Spleen (tissue), 11 donors: ENCODE measurements at regions not wholly inside any gene's neighbourhood (a gene's known extent, or its start where the extent isn't known, plus 50 kb on each side); places are given as distances from the start of the nearest gene placed in this dataset.

Experiments
- DNase-seq: peaks from one replicate; pipeline ENCODE4 v3.0.0-alpha.2; 2020
- H3K27ac ChIP-seq, 8 donors: fragments of 200-600 bp; sonication (generic) in 7 of 8; 1 replicate in 4 of 8; 2 replicates in 4 of 8; pipeline versions ENCODE4 v1.5.0 to v1.8.0; 2016 to 2021; ENCODE audit warnings: inconsistent platforms in 4 of 8, mild to moderate bottlenecking in 4 of 8, moderate library complexity in 1 of 8
- H3K27me3 ChIP-seq, 7 donors: fragments of 200-600 bp; sonication (generic) in 6 of 7; replicated peaks in 1 of 7; 1 replicate in 4 of 7; 2 replicates in 3 of 7; pipeline versions ENCODE4 v1.5.0 to v1.8.0; 2016 to 2021; ENCODE audit warnings: inconsistent platforms in 3 of 7, mild to moderate bottlenecking in 1 of 7
- H3K36me3 ChIP-seq, 6 donors: fragments of 200-600 bp; sonication (generic) in 5 of 6; 1 replicate in 4 of 6; 2 replicates in 2 of 6; pipeline versions ENCODE4 v1.5.0 to v1.8.0; 2016 to 2021; ENCODE audit warnings: inconsistent platforms in 2 of 6
- H3K4me1 ChIP-seq, 6 donors: fragments of 200-600 bp; sonication (generic) in 5 of 6; 1 replicate in 3 of 6; 2 replicates in 3 of 6; pipeline versions ENCODE4 v1.5.0 to v1.8.0; 2016 to 2021; ENCODE audit warnings: inconsistent platforms in 3 of 6
- H3K4me3 ChIP-seq, 8 donors: fragments of 200-600 bp; sonication (generic) in 7 of 8; 1 replicate in 4 of 8; 2 replicates in 4 of 8; pipeline versions ENCODE4 v1.5.0 to v1.8.0; 2016 to 2021; ENCODE audit warnings: inconsistent platforms in 4 of 8, mild to moderate bottlenecking in 4 of 8, moderate library complexity in 2 of 8
- H3K9me3 ChIP-seq, 8 donors: fragments of 200-600 bp; sonication (generic) in 7 of 8; 1 replicate in 4 of 8; 2 replicates in 4 of 8; pipeline versions ENCODE4 v1.5.0 to v1.8.0; 2016 to 2021; ENCODE audit warnings: inconsistent platforms in 4 of 8
- POLR2A ChIP-seq, 3 donors: fragments of 450-650 bp; IDR thresholded peaks; one replicate each; pipeline ENCODE4 v1.5.1; 2017; ENCODE audit warnings: antibody characterized with exemption in 3 of 3, mild to moderate bottlenecking in 1 of 3
- POLR2AphosphoS5 ChIP-seq, 3 donors: sonication (generic); formaldehyde crosslinking; IDR thresholded peaks; one replicate each; pipeline ENCODE4 v1.5.1; 2017; ENCODE audit warnings: antibody characterized with exemption in 3 of 3
- WGBS, 5 donors: extraction: QIAGEN DNeasy Blood & Tissue Kit in 3 of 5; methylation state at CpG; one replicate each; pipeline versions ENCODE4 v1.1.5 to v1.1.7; 2013 to 2018; 5-methylcytosine and 5-hydroxymethylcytosine counted together
- intact Hi-C: fragments of 100-400 bp; cut with DNase I; formaldehyde crosslinking; loops from one replicate; pipeline ENCODE4 v1.15.0; 2023; ENCODE audit warnings: low total_unique reads
- TF ChIP-seq, protein P1 (sequence below), 11 experiments: fragments of 200-600 bp in 7 of 11; fragments of 450-650 bp in 4 of 11; sonication (generic) in 4 of 11; IDR thresholded peaks in 8 of 11; conservative IDR thresholded peaks in 3 of 11; 1 replicate in 7 of 11; 2 replicates in 4 of 11; pipeline versions ENCODE4 v1.4.0 to v1.8.0; 2016 to 2021; ENCODE audit warnings: antibody characterized with exemption in 11 of 11, inconsistent platforms in 4 of 11, mild to moderate bottlenecking in 1 of 11
- donor health status: healthy with polysubstance abuse.
- donor health status: DM: no; HTN: no; CAD: no; lungs with moderate emphysema.
- donor health status: DM: no; HTN: no; CAD: no.
- donor health status: Bipolar disorder and iron deficiency.
- donor health status: healthy.
- donor health status: DM: no; HTN: no; CAD: no.
- donor health status: DM: yes; HTN: yes; CAD: no.

DNA sequence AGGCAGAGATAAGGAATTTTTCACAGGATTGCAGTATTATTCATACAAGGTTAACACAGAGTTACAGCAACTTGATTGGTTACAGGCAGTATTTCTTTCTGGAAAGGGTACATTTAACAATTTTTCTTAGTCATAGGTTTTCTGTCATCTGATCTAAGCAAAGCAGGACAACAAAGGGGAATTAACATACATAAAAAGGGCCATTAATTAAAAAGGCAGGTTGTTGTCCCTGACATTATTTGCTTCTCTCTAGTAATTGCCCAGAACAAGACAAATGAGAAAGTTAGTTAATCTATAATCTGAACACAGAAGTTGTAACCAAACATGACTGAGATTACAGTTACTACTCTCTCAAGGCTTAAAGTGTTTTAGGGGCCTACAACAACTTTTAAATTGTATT lies 291.4 kb upstream of the LRRTM4 start:
- peaks cover 0 to 36% (median 21%) of the 10 kb centered on the region in 8 donors for H3K9me3 ChIP-seq

DNA sequence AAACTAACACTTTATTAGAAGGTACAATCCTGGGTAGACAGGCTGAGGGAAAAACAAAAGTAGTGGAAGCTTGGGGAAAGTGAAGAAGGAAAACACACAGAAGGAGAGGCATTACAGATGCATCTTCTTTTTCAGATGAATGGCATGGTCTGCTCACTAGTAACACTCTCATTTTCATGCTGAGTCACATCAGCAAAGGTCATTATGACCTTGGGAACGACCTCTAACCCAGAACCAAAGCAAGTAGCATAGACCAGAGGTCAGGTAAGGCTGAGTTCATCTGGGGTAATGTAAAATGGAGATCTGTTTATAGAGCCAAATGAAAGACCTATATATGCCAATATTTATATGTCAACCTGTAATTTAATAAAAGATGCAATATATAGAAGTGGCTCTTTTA lies 294.4 kb upstream of the LRRTM4 start:
- Histone ChIP-seq H3K36me3 (no peaks in the 10 kb centered on the region), H3K9me3 (peaks cover 0 to 25% (median 14%) of the 10 kb centered on the region in 8 donors), H3K4me1 (no peaks in the 10 kb centered on the region), H3K4me3 (no peak overlapping the region), H3K27me3 (no peaks in the 10 kb centered on the region), H3K27ac (no peak overlapping the region)
- intact Hi-C loops, result no loop called here
- TF ChIP-seq POLR2AphosphoS5 (IDR thresholded peaks at IDR 0.05) (no peak), POLR2A (IDR thresholded peaks at IDR 0.05) (no peak)
- TF ChIP-seq, protein P1, sequence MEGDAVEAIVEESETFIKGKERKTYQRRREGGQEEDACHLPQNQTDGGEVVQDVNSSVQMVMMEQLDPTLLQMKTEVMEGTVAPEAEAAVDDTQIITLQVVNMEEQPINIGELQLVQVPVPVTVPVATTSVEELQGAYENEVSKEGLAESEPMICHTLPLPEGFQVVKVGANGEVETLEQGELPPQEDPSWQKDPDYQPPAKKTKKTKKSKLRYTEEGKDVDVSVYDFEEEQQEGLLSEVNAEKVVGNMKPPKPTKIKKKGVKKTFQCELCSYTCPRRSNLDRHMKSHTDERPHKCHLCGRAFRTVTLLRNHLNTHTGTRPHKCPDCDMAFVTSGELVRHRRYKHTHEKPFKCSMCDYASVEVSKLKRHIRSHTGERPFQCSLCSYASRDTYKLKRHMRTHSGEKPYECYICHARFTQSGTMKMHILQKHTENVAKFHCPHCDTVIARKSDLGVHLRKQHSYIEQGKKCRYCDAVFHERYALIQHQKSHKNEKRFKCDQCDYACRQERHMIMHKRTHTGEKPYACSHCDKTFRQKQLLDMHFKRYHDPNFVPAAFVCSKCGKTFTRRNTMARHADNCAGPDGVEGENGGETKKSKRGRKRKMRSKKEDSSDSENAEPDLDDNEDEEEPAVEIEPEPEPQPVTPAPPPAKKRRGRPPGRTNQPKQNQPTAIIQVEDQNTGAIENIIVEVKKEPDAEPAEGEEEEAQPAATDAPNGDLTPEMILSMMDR (IDR thresholded peaks at IDR 0.05 in 8 of 11, conservative IDR thresholded peaks at IDR 0.05 in 3 of 11), result no peak
- WGBS, 5 donors, result 15 to 40% (median 21%) methylated on average over 1 of the region's 1 CpG
- no peak for DNase-seq

More for the DNA sequence above, 291.4 kb upstream of the LRRTM4 start:
- DNase-seq, result no peak
- Histone ChIP-seq H3K27ac (no peak overlapping the region), H3K4me3 (no peak overlapping the region), H3K27me3 (no peaks in the 10 kb centered on the region), H3K4me1 (no peaks in the 10 kb centered on the region), H3K36me3 (no peaks in the 10 kb centered on the region)
- no peak for TF ChIP-seq POLR2AphosphoS5 (IDR thresholded peaks at IDR 0.05)
- intact Hi-C loops, result no loop called here

DNA sequence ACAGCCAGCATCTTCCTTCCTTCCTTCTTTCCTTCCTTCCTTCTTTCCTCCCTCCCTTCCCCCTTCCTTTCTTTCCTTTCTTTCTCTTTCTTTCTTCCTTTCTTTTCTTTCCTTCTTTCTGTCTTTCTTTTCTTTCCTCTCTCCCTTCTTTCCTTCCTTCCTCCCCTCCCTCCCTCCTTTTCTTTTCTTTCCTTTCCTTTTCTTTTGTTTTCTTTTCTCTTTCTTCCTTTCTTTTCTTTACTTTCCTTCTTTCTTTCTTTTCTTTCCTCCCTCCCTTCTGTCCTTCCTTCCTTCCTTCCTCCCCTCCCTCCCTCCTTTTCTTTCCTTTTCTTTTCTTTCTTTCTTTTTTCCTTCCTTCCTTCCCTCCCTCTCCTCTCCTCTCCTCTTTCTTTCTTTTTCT lies 296.0 kb upstream of the LRRTM4 start:
- no peaks in the 10 kb centered on the region for H3K36me3 ChIP-seq
- H3K4me3 ChIP-seq, result no peak overlapping the region
- no peaks in the 10 kb centered on the region for H3K4me1 ChIP-seq
- H3K27ac ChIP-seq, result no peak overlapping the region
- no peak for DNase-seq
- TF ChIP-seq POLR2A (IDR thresholded peaks at IDR 0.05) (no peak), POLR2AphosphoS5 (IDR thresholded peaks at IDR 0.05) (no peak)
- TF ChIP-seq, protein P1 (IDR thresholded peaks at IDR 0.05 in 8 of 11, conservative IDR thresholded peaks at IDR 0.05 in 3 of 11), result no peak
- H3K27me3 ChIP-seq, result no peaks in the 10 kb centered on the region
- intact Hi-C loops, result no loop called here
- H3K9me3 ChIP-seq, result peaks cover 0 to 20% (median 10%) of the 10 kb centered on the region in 8 donors

DNA sequence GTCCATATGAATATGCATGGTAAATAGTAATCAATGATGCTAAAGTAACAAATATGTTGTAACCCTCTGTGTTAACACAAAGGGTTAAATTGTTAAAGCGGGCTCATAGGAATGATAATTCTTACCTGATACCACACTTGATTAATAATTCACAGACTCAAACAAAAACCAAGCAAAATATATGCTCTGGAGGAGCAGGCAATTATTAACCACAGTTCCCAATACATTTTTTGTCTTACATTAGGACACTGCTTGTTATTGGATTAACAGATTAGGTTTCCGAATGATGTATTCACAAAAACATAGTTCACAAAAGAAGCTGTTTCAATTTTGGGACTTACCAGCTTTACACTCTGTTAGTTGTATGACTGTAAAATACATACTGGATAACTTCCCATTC lies 300.9 kb upstream of the LRRTM4 start:
- no peak for TF ChIP-seq POLR2A (IDR thresholded peaks at IDR 0.05)
- TF ChIP-seq POLR2AphosphoS5 (IDR thresholded peaks at IDR 0.05), result no peak
- TF ChIP-seq, protein P1 (IDR thresholded peaks at IDR 0.05 in 8 of 11, conservative IDR thresholded peaks at IDR 0.05 in 3 of 11), result no peak
- no peak overlapping the region for H3K4me3 ChIP-seq
- H3K9me3 ChIP-seq, result peaks cover 0 to 30% (median 20%) of the 10 kb centered on the region in 8 donors
- no peaks in the 10 kb centered on the region for H3K36me3 ChIP-seq
- DNase-seq, result no peak
- intact Hi-C loops, result no loop called here
- WGBS, 5 donors, result 80 to 93% (median 89%) methylated on average over 2 of the region's 2 CpGs
- no peak overlapping the region for H3K27ac ChIP-seq
- H3K4me1 ChIP-seq, result no peaks in the 10 kb centered on the region
- H3K27me3 ChIP-seq, result no peaks in the 10 kb centered on the region

DNA sequence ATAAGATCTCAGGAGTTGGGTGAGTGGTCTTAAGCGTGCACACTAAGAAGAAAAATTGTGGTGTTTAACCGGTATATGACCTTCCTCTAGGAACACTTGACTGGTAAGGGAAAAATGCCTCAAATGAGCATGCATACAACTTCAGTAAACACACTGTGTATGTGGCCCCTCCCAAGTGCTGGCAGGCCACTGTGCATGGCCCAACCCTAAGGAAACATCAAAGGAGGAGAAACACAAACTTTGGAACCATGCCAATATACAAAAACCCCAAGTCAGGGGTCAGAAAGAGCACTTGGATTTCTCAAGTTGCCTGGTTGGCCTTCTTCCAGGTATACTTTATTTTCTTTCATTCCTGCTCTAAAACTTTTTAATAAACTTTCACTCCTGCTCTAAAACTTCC lies 308.9 kb upstream of the LRRTM4 start:
- H3K27ac ChIP-seq, result no peak overlapping the region
- TF ChIP-seq, protein P1 (IDR thresholded peaks at IDR 0.05 in 8 of 11, conservative IDR thresholded peaks at IDR 0.05 in 3 of 11), result no peak
- TF ChIP-seq POLR2AphosphoS5 (IDR thresholded peaks at IDR 0.05) (no peak), POLR2A (IDR thresholded peaks at IDR 0.05) (no peak)
- no peaks in the 10 kb centered on the region for H3K4me1 ChIP-seq
- no peak for DNase-seq
- H3K27me3 ChIP-seq, result no peaks in the 10 kb centered on the region
- no peak overlapping the region for H3K4me3 ChIP-seq
- H3K36me3 ChIP-seq, result no peaks in the 10 kb centered on the region
- peaks cover 0 to 67% (median 51%) of the 10 kb centered on the region in 8 donors for H3K9me3 ChIP-seq
- intact Hi-C loops, result no loop called here
- 66 to 88% (median 75%) methylated on average over 2 of the region's 2 CpGs for WGBS, 5 donors
